ENCODE measurements at regions not wholly inside any gene's neighbourhood (a gene's known extent, or its start where the extent isn't known, plus 50 kb on each side); places are given as distances from the start of the nearest gene placed in this dataset.
"Not testable (repeated sequence)": the region's sequence is repeated elsewhere in the genome, so short reads cannot be mapped to it uniquely, and the experiment has no call there.

DNA sequence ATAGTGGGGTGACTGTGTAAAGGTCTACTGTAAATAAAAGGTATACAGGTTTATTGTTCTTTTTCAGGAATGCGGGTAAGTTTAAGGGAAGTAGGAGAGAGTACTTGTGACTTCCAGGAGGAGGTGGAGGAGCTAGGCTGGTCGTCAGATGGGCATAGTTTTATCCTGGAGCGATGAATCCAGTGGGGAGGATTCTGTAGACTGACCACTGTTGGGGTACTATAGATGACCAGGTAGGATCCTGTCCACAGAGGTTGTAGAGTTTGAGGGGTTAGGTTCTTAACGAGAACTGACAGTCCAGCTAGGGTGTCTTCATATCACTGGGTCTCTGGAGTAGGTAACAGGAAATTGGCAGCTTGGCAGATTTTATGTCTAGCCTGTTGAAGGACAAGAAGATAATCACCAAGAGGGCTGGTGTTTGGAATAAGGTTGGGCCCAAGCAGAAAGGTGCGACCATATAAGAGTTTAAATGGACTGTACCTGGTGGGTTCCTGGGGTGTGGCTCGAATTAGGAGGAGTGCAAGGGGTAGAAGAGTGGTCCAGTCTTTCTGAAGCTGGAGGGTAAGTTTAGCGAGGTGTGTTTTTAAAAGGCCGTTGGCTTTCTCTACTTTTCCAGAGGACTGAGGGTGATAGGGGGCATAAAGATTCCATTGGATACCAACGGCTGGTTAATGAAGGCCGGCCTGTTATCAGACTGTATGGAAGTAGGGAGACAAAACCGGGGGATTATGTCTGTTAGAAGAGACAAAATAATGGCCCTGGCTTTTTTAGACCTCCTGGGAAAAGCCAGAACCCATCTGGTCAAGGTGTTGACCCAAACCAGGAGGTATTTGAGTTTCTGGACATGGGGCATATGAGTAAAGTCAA is 751.3 kb upstream of the ADGRB3 start:
- no peak for DNase-seq (ENCODE audit: low read depth)
- TF ChIP-seq, protein P1, sequence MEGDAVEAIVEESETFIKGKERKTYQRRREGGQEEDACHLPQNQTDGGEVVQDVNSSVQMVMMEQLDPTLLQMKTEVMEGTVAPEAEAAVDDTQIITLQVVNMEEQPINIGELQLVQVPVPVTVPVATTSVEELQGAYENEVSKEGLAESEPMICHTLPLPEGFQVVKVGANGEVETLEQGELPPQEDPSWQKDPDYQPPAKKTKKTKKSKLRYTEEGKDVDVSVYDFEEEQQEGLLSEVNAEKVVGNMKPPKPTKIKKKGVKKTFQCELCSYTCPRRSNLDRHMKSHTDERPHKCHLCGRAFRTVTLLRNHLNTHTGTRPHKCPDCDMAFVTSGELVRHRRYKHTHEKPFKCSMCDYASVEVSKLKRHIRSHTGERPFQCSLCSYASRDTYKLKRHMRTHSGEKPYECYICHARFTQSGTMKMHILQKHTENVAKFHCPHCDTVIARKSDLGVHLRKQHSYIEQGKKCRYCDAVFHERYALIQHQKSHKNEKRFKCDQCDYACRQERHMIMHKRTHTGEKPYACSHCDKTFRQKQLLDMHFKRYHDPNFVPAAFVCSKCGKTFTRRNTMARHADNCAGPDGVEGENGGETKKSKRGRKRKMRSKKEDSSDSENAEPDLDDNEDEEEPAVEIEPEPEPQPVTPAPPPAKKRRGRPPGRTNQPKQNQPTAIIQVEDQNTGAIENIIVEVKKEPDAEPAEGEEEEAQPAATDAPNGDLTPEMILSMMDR (IDR thresholded peaks at IDR 0.05; ENCODE audit: control insufficient read depth, insufficient read depth, low read depth, low read length, missing control alignments) = no peak
- H3K4me3 ChIP-seq (ENCODE audit: control insufficient read depth, low read depth, low read length) = no peak overlapping the region

DNA sequence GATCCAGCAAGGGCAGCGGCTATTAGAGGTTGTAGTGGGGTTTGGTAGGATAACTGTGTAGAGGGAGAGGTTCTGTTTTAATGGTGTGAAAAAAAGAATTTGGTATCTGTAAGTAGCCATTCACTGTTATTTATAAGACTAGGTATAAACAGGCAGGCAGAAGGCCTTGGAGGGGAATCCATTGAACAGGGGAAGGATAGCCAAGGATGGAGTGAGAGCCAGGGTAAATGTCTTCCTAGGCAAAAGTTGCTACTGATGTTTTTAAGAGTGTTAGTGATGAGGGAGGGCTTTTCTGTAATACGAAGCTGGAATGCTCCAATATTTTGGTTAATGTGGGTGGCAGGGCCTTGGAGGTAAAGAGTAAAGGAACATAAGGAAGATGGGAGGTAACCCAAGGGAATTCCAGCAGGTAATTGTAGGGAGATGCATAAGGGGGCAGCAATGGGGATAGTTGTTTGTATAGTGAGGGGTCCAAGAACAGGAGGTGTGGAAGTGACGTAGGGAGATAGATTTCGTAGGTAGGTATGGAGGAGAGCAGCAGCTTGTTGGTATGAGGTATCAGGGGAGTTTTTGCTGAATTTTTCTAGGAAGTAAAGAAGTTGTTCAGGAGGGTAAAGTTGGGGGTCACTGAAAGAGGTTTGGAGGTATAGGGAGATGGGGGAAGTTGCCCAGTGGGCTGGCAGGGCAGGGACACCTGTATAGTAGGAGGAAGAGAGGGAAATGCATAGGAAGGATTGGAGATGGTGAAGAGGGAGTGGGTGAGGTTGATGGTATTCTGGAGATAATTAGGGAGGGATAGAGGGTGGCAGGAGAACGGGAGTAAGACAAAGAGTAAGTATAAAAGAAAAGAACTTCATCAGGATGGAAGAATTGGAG is 752.4 kb upstream of the ADGRB3 start:
- TF ChIP-seq, protein P1 (IDR thresholded peaks at IDR 0.05; ENCODE audit: control insufficient read depth, insufficient read depth, low read depth, low read length, missing control alignments) = no peak
- DNase-seq (ENCODE audit: low read depth) = no peak
- H3K4me3 ChIP-seq (ENCODE audit: control insufficient read depth, low read depth, low read length) = no peak overlapping the region

DNA sequence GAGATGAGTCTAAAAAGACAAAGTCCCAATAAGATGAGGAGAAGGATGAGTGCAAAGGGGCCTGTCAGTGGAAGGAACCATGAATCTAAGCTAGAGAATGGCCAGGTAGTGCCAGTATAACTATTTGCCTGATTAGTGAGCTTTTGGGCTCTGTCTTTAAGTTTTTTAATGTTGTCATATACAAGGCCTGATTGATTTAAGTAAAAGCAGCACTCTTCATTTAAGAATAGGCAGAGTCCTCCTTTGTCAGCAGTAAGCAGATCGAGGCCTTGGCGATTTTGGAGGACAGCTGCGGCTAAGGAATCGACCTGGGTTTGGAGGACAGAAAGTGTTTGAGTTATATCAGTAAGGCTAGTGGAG is 753.4 kb upstream of the ADGRB3 start:
- no peak for DNase-seq (ENCODE audit: low read depth)
- no peak overlapping the region for H3K4me3 ChIP-seq (ENCODE audit: control insufficient read depth, low read depth, low read length)
- TF ChIP-seq, protein P1 (IDR thresholded peaks at IDR 0.05; ENCODE audit: control insufficient read depth, insufficient read depth, low read depth, low read length, missing control alignments) = no peak

DNA sequence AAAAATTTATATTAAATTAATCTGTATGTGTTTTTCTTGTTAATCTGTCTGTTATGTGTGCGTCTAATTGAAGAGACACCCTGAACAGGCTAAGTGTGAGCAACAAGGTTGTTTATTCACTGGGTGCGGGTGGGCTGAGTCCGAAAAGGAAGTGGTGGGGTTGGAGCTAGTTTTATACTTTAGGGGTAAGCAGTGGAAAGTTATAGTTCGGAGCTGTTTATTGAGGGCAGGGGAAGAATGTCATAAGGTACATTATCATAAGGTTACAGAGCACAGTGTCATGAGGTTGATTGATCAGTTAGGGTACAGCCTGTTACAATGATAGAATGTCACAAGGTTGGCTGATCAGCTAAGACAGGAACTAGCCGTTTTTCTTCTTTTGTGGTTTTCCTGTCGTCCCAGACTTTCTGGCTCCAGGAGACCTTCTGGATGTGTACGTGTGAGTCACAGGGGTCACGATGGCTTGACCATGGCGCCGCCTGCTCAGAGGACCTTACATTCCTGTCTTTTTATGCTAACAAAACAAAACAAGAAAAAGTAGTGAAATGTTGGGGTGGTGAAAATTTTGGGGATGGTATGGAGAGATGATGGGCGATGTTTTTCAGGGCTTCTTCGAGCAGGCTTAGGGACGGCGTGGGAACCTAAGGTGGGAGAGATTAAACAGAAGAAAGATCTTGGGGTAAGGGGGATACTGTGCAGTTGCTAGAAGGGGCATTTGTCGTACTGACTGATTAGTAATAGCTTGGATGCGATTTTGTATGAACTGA is 754.0 kb upstream of the ADGRB3 start:
- TF ChIP-seq, protein P1 (IDR thresholded peaks at IDR 0.05; ENCODE audit: control insufficient read depth, insufficient read depth, low read depth, low read length, missing control alignments) = no peak
- no peak for DNase-seq (ENCODE audit: low read depth)

DNA sequence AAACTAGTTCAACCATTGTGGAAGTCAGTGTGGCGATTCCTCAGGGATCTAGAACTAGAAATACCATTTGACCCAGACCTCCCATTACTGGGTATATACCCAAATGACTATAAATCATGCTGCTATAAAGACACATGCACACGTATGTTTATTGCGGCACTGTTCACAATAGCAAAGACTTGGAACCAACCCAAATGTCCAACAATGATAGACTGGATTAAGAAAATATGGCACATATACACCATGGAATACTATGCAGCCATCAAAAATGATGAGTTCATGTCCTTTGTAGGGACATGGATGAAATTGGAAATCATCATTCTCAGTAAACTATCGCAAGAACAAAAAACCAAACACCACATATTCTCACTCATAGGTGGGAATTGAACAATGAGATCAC is 754.7 kb upstream of the ADGRB3 start:
- not testable (repeated sequence) for H3K4me3 ChIP-seq (ENCODE audit: control insufficient read depth, low read depth, low read length); DNase-seq (ENCODE audit: low read depth)

More for the DNA sequence above, 754.0 kb upstream of the ADGRB3 start:
- no peak overlapping the region for H3K4me3 ChIP-seq (ENCODE audit: control insufficient read depth, low read depth, low read length)

DNA sequence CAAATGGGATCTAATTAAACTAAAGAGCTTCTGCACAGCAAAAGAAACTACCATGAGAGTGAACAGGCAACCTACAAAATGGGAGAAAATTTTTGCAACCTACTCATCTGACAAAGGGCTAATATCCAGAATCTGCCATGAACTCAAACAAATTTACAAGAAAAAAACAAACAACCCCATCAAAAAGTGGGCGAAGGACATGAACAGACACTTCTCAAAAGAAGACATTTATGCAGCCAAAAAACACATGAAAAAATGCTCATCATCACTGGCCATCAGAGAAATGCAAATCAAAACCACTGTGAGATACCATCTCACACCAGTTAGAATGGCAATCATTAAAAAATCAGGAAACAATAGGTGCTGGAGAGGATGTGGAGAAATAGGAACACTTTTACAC is 755.2 kb upstream of the ADGRB3 start:
- not testable (repeated sequence) for DNase-seq (ENCODE audit: low read depth); H3K4me3 ChIP-seq (ENCODE audit: control insufficient read depth, low read depth, low read length)

DNA sequence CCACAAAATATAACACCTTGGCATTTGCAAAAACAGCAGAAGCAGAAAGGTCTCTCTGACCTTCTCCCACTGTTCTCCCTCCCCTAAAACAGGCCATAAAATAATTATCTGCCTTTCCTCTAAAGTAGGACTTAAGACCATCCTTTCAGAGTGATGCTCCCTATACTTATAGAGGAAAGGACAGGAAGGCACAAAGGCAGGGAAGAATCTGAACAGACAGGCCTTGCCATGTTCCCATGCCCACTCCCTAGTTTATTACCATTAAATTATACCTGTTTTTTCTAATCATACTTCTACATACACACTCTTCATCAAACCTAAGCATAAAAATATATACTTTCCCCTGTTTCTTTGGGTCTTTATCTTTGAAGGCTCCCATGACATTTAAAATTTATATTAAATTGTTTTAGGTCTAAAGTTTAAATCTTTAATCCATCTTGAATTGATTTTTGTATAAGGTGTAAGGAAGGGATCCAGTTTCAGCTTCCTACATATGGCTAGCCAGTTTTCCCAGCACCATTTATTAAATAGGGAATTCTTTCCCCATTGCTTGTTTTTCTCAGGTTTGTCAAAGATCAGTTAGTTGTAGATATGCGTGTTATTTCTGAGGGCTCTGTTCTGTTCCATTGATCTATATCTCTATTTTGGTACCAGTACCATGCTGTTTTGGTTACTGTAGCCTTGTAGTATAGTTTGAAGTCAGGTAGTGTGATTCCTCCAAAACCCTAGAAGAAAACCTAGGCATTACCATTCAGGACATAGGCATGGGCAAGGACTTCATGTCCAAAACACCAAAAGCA is 755.8 kb upstream of the ADGRB3 start:
- DNase-seq (ENCODE audit: low read depth); H3K4me3 ChIP-seq (ENCODE audit: control insufficient read depth, low read depth, low read length): not testable (repeated sequence)

DNA sequence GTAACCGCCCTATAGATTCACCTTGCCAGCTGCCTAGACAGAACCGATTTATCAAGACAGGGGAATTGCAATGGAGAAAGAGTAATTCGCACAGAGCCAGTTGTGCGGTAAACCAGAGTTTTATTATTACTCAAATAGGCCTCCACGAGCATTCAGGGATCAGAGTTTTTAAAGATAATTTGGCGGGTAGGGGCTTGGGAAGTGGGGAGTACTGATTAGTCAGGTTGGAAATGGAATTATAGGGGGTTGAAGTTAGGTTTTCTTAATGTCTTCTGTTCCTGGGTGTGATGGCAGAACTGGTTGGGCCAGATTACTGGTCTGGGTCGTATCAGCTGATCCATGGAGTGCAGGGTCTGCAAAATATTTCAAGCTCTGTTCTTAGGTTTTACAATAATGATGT is 756.9 kb upstream of the ADGRB3 start:
- not testable (repeated sequence) for H3K4me3 ChIP-seq (ENCODE audit: control insufficient read depth, low read depth, low read length)

More for the DNA sequence above, 756.9 kb upstream of the ADGRB3 start:
- not testable (repeated sequence) for DNase-seq (ENCODE audit: low read depth)

Data from AG09309 (cell line).